Sigmoid colon (tissue), 4 donors: ENCODE measurements at regions not wholly inside any gene's neighbourhood (a gene's known extent, or its start where the extent isn't known, plus 50 kb on each side); places are given as distances from the start of the nearest gene placed in this dataset.

ENCODE experiments used
- EP300 ChIP-seq, 4 donors: sonication (generic); formaldehyde crosslinking; IDR thresholded peaks; one replicate each; pipeline ENCODE4 v1.6.1; 2017; ENCODE audit warnings: antibody characterized with exemption in 4 of 4
- POLR2A ChIP-seq, 2 donors: fragments of 450-650 bp; IDR thresholded peaks; one replicate each; pipeline ENCODE4 v1.6.1; 2016; ENCODE audit warnings: antibody characterized with exemption in 2 of 2, mild to moderate bottlenecking in 2 of 2, moderate library complexity in 2 of 2
- POLR2AphosphoS5 ChIP-seq, 4 donors: sonication (generic); formaldehyde crosslinking; IDR thresholded peaks; one replicate each; pipeline ENCODE4 v1.6.1; 2017; ENCODE audit warnings: antibody characterized with exemption in 4 of 4
- TF ChIP-seq, protein P1 (sequence below), 4 experiments: fragments of 450-650 bp in 3 of 4; fragments of 200-600 bp in 1 of 4; IDR thresholded peaks; one replicate each; pipeline ENCODE4 v1.5.1; 2016 to 2019; ENCODE audit warnings: antibody characterized with exemption in 4 of 4, mild to moderate bottlenecking in 3 of 4, moderate library complexity in 2 of 4

DNA sequence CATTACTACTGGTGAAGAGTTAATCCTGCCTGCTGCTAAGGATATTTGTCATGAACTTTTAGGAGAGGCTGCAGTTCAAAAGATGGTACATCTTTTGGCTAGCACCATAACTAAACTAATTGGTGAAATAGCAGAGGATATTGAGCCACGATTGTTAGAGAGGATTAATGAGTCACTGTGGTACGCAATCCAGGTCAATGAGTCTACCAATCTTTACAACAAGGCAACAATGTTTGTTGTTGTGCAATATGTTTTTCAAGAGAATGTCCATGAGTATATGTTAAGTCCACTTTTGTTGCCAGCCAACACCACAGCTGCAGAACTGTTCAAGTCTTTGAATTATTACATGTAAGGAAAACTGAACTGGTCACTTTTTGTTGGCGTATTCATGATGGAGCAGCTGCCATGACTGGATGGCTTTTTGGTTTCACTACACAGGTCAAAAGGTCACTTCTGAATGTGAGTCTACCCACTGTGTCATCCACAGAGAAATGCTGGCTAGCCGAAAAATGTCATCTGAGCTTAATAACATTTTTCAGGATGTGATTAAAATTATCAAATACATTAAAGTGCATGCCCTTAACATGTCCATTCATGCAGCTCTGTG is 402.6 kb upstream of the KIF2B start:
- TF ChIP-seq, protein P1, sequence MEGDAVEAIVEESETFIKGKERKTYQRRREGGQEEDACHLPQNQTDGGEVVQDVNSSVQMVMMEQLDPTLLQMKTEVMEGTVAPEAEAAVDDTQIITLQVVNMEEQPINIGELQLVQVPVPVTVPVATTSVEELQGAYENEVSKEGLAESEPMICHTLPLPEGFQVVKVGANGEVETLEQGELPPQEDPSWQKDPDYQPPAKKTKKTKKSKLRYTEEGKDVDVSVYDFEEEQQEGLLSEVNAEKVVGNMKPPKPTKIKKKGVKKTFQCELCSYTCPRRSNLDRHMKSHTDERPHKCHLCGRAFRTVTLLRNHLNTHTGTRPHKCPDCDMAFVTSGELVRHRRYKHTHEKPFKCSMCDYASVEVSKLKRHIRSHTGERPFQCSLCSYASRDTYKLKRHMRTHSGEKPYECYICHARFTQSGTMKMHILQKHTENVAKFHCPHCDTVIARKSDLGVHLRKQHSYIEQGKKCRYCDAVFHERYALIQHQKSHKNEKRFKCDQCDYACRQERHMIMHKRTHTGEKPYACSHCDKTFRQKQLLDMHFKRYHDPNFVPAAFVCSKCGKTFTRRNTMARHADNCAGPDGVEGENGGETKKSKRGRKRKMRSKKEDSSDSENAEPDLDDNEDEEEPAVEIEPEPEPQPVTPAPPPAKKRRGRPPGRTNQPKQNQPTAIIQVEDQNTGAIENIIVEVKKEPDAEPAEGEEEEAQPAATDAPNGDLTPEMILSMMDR (IDR thresholded peaks at IDR 0.05): no peak
- TF ChIP-seq POLR2AphosphoS5 (IDR thresholded peaks at IDR 0.05) (no peak), EP300 (IDR thresholded peaks at IDR 0.05) (no peak), POLR2A (IDR thresholded peaks at IDR 0.05) (no peak)
